ENCODE measurements at regions not wholly inside any gene's neighbourhood (a gene's known extent, or its start where the extent isn't known, plus 50 kb on each side); places are given as distances from the start of the nearest gene placed in this dataset.
A peak's percentile ranks its signal among the peaks of the same experiment; 100 is the strongest.
"Not testable (repeated sequence)": the region's sequence is repeated elsewhere in the genome, so short reads cannot be mapped to it uniquely, and the experiment has no call there.

- TF ChIP-seq ZNF76 (tag by site-specific recombination; IDR thresholded peaks at IDR 0.05; ENCODE audit: borderline replicate concordance, low read depth); KLF17 (tag by site-specific recombination; IDR thresholded peaks at IDR 0.05); ZNF513 (tag by site-specific recombination; IDR thresholded peaks at IDR 0.05); YY1 (tag by site-specific recombination; IDR thresholded peaks at IDR 0.05); ZNF555 (tag by site-specific recombination; conservative IDR thresholded peaks at IDR 0.05); ZBTB11 (tag by site-specific recombination; conservative IDR thresholded peaks at IDR 0.05; ENCODE audit: low read depth); ZNF692 (tag by site-specific recombination; IDR thresholded peaks at IDR 0.05); TCF7L2 (IDR thresholded peaks at IDR 0.05; ENCODE audit: borderline replicate concordance, low read depth, low read length): not testable (repeated sequence)
- TF ChIP-seq, protein P1, sequence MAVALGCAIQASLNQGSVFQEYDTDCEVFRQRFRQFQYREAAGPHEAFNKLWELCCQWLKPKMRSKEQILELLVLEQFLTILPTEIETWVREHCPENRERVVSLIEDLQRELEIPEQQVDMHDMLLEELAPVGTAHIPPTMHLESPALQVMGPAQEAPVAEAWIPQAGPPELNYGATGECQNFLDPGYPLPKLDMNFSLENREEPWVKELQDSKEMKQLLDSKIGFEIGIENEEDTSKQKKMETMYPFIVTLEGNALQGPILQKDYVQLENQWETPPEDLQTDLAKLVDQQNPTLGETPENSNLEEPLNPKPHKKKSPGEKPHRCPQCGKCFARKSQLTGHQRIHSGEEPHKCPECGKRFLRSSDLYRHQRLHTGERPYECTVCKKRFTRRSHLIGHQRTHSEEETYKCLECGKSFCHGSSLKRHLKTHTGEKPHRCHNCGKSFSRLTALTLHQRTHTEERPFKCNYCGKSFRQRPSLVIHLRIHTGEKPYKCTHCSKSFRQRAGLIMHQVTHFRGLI (tag by site-specific recombination; IDR thresholded peaks at IDR 0.05), result not testable (repeated sequence)
- TF ChIP-seq, protein P2, sequence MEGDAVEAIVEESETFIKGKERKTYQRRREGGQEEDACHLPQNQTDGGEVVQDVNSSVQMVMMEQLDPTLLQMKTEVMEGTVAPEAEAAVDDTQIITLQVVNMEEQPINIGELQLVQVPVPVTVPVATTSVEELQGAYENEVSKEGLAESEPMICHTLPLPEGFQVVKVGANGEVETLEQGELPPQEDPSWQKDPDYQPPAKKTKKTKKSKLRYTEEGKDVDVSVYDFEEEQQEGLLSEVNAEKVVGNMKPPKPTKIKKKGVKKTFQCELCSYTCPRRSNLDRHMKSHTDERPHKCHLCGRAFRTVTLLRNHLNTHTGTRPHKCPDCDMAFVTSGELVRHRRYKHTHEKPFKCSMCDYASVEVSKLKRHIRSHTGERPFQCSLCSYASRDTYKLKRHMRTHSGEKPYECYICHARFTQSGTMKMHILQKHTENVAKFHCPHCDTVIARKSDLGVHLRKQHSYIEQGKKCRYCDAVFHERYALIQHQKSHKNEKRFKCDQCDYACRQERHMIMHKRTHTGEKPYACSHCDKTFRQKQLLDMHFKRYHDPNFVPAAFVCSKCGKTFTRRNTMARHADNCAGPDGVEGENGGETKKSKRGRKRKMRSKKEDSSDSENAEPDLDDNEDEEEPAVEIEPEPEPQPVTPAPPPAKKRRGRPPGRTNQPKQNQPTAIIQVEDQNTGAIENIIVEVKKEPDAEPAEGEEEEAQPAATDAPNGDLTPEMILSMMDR (tag by site-specific recombination; IDR thresholded peaks at IDR 0.05), result 0 out of 2 replicates have a peak, but pooled peaks have one; percentile 37
- TF ChIP-seq, protein P3, sequence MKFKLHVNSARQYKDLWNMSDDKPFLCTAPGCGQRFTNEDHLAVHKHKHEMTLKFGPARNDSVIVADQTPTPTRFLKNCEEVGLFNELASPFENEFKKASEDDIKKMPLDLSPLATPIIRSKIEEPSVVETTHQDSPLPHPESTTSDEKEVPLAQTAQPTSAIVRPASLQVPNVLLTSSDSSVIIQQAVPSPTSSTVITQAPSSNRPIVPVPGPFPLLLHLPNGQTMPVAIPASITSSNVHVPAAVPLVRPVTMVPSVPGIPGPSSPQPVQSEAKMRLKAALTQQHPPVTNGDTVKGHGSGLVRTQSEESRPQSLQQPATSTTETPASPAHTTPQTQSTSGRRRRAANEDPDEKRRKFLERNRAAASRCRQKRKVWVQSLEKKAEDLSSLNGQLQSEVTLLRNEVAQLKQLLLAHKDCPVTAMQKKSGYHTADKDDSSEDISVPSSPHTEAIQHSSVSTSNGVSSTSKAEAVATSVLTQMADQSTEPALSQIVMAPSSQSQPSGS (tag by site-specific recombination; IDR thresholded peaks at IDR 0.05; ENCODE audit: low read depth), result not testable (repeated sequence)
Observed at GRCh38 chr20:29443206-29443781, 1814.2 kb upstream of the DEFB115 start.
